ENCODE measurements at regions not wholly inside any gene's neighbourhood (a gene's known extent, or its start where the extent isn't known, plus 50 kb on each side); places are given as distances from the start of the nearest gene placed in this dataset.

GRCh38 chr16:87127061-87127765 is 190.0 kb downstream of the C16orf95 start:
- H3K4me3 ChIP-seq (ENCODE audit: low read depth, low read length): no peak overlapping the region
- DNase-seq (ENCODE audit: low read depth): no peak
- TF ChIP-seq CTCF (IDR thresholded peaks at IDR 0.05; ENCODE audit: insufficient read depth, low read depth, low read length, missing control alignments): no peak

GRCh38 chr16:87127766-87128147 is 189.4 kb downstream of the C16orf95 start:
- H3K4me3 ChIP-seq (ENCODE audit: low read depth, low read length): no peak overlapping the region
- DNase-seq (ENCODE audit: low read depth): no peak
- no peak for TF ChIP-seq CTCF (IDR thresholded peaks at IDR 0.05; ENCODE audit: insufficient read depth, low read depth, low read length, missing control alignments)

GRCh38 chr16:87129771-87130170 is 187.4 kb downstream of the C16orf95 start:
- no peak overlapping the region for H3K4me3 ChIP-seq (ENCODE audit: low read depth, low read length)
- TF ChIP-seq CTCF (IDR thresholded peaks at IDR 0.05; ENCODE audit: insufficient read depth, low read depth, low read length, missing control alignments): no peak
- DNase-seq (ENCODE audit: low read depth): no peak

GRCh38 chr16:87131061-87131995 is 185.9 kb downstream of the C16orf95 start:
- no peak for TF ChIP-seq CTCF (IDR thresholded peaks at IDR 0.05; ENCODE audit: insufficient read depth, low read depth, low read length, missing control alignments)
- no peak overlapping the region for H3K4me3 ChIP-seq (ENCODE audit: low read depth, low read length)
- no peak for DNase-seq (ENCODE audit: low read depth)

GRCh38 chr16:87131996-87132345 is 185.2 kb downstream of the C16orf95 start:
- no peak for TF ChIP-seq CTCF (IDR thresholded peaks at IDR 0.05; ENCODE audit: insufficient read depth, low read depth, low read length, missing control alignments)
- no peak for DNase-seq (ENCODE audit: low read depth)
- H3K4me3 ChIP-seq (ENCODE audit: low read depth, low read length): no peak overlapping the region

GRCh38 chr16:87132361-87133014 is 184.7 kb downstream of the C16orf95 start:
- TF ChIP-seq CTCF (IDR thresholded peaks at IDR 0.05; ENCODE audit: insufficient read depth, low read depth, low read length, missing control alignments): no peak
- no peak overlapping the region for H3K4me3 ChIP-seq (ENCODE audit: low read depth, low read length)
- no peak for DNase-seq (ENCODE audit: low read depth)

All from GM12865 (cell line).